ENCODE measurements at regions not wholly inside any gene's neighbourhood (a gene's known extent, or its start where the extent isn't known, plus 50 kb on each side); places are given as distances from the start of the nearest gene placed in this dataset.

GRCh38 chr19:46952874-46953273, 66.8 kb upstream of the NPAS1 start:
- no peak for TF ChIP-seq CTCF (IDR thresholded peaks at IDR 0.05; ENCODE audit: insufficient read depth, low read length, poor library complexity, severe bottlenecking)
- no peaks in the 10 kb centered on the region for H3K27me3 ChIP-seq (replicated peaks; ENCODE audit: control insufficient read depth, insufficient read depth, low read length)
- no peak for DNase-seq (ENCODE audit: extremely low read depth, insufficient read length)
- no peaks in the 10 kb centered on the region; the same call in 1 of the 2 replicates for H3K36me3 ChIP-seq (ENCODE audit: control insufficient read depth, insufficient read depth, low read length)
- H3K4me3 ChIP-seq (replicated peaks; ENCODE audit: low read depth, low read length): no peak overlapping the region

GRCh38 chr19:46953955-46954501, 65.6 kb upstream of the NPAS1 start:
- no peak for TF ChIP-seq CTCF (IDR thresholded peaks at IDR 0.05; ENCODE audit: insufficient read depth, low read length, poor library complexity, severe bottlenecking)
- H3K4me3 ChIP-seq (replicated peaks; ENCODE audit: low read depth, low read length): no peak overlapping the region
- no peaks in the 10 kb centered on the region for H3K27me3 ChIP-seq (replicated peaks; ENCODE audit: control insufficient read depth, insufficient read depth, low read length)
- no peaks in the 10 kb centered on the region; the same call in 1 of the 2 replicates for H3K36me3 ChIP-seq (ENCODE audit: control insufficient read depth, insufficient read depth, low read length)
- DNase-seq (ENCODE audit: extremely low read depth, insufficient read length): no peak

- Histone ChIP-seq H3K4me3 (replicated peaks; ENCODE audit: low read depth, low read length) (peak overlapping the region; percentile 12), H3K27me3 (replicated peaks; ENCODE audit: control insufficient read depth, insufficient read depth, low read length) (no peaks in the 10 kb centered on the region), H3K36me3 (ENCODE audit: control insufficient read depth, insufficient read depth, low read length) (no peaks in the 10 kb centered on the region; the same call in 1 of the 2 replicates)
- DNase-seq (ENCODE audit: extremely low read depth, insufficient read length): no peak
- no peak for TF ChIP-seq CTCF (IDR thresholded peaks at IDR 0.05; ENCODE audit: insufficient read depth, low read length, poor library complexity, severe bottlenecking)
Observed at GRCh38 chr19:46954502-46954992, 65.1 kb upstream of the NPAS1 start.

GRCh38 chr19:46954993-46955812, 64.4 kb upstream of the NPAS1 start:
- no peak for TF ChIP-seq CTCF (IDR thresholded peaks at IDR 0.05; ENCODE audit: insufficient read depth, low read length, poor library complexity, severe bottlenecking)
- no peaks in the 10 kb centered on the region; the same call in 1 of the 2 replicates for H3K36me3 ChIP-seq (ENCODE audit: control insufficient read depth, insufficient read depth, low read length)
- no peak for DNase-seq (ENCODE audit: extremely low read depth, insufficient read length)
- H3K27me3 ChIP-seq (replicated peaks; ENCODE audit: control insufficient read depth, insufficient read depth, low read length): no peaks in the 10 kb centered on the region
- peak overlapping the region; percentile 12 for H3K4me3 ChIP-seq (replicated peaks; ENCODE audit: low read depth, low read length)

DNA sequence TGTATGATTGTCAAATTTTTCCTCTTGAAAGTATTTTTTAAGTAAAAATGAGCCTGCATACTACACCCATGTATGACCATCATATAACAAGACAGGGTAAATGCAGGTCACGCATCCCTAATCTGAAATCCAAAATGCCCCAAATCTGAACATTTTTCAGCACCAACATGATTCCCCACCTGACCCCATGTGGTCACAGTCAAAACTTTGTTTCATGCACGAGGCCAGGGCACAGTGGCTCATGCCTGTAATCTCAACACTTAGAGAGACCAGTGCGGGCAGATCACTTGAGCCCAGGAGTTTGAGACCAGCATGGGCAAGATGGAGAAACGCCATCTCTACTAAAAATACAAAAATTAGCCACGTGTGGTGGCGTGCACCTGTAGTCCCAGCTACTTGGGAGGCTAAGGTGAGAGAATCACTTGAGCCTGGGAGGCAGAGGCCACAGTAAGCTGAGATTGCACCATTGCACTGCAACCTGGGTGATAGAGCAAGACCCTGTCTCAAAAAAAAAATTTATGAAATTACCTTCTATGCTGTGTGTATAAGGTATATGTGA, 63.7 kb upstream of the NPAS1 start:
- H3K4me3 ChIP-seq (replicated peaks; ENCODE audit: low read depth, low read length): no peak overlapping the region
- DNase-seq (ENCODE audit: extremely low read depth, insufficient read length): no peak
- no peaks in the 10 kb centered on the region for H3K27me3 ChIP-seq (replicated peaks; ENCODE audit: control insufficient read depth, insufficient read depth, low read length)
- no peaks in the 10 kb centered on the region; the same call in 1 of the 2 replicates for H3K36me3 ChIP-seq (ENCODE audit: control insufficient read depth, insufficient read depth, low read length)
- no peak for TF ChIP-seq CTCF (IDR thresholded peaks at IDR 0.05; ENCODE audit: insufficient read depth, low read length, poor library complexity, severe bottlenecking)

Measured in GM06990 (cell line).